ENCODE measurements at regions not wholly inside any gene's neighbourhood (a gene's known extent, or its start where the extent isn't known, plus 50 kb on each side); places are given as distances from the start of the nearest gene placed in this dataset.

GRCh38 chr9:19920401-19920800 is 131.6 kb upstream of the SLC24A2 start:
- Histone ChIP-seq H3K9me3 (ENCODE audit: low read depth) (no peaks in the 10 kb centered on the region), H3K36me3 (no peaks in the 10 kb centered on the region), H3K27ac (no peak overlapping the region), H3K4me3 (no peak overlapping the region), H3K4me1 (ENCODE audit: low read depth) (no peaks in the 10 kb centered on the region), H3K27me3 (peaks cover 8% of the 10 kb centered on the region)
- no peak for DNase-seq (ENCODE audit: low read depth in 1 of 2, low spot score in 1 of 2)
- TF ChIP-seq CTCF (IDR thresholded peaks at IDR 0.05; ENCODE audit: low read depth, low read length), result no peak

- Histone ChIP-seq H3K27ac (no peak overlapping the region), H3K4me1 (ENCODE audit: low read depth) (no peaks in the 10 kb centered on the region), H3K36me3 (no peaks in the 10 kb centered on the region), H3K4me3 (no peak overlapping the region), H3K27me3 (no peaks in the 10 kb centered on the region), H3K9me3 (ENCODE audit: low read depth) (no peaks in the 10 kb centered on the region)
- TF ChIP-seq CTCF (IDR thresholded peaks at IDR 0.05; ENCODE audit: low read depth, low read length), result no peak
- no peak for DNase-seq (ENCODE audit: low read depth in 1 of 2, low spot score in 1 of 2)
Observed at GRCh38 chr9:19918630-19919029, 129.8 kb upstream of the SLC24A2 start.

- TF ChIP-seq CTCF (IDR thresholded peaks at IDR 0.05; ENCODE audit: low read depth, low read length), result no peak
- H3K36me3 ChIP-seq, result no peaks in the 10 kb centered on the region
- no peak overlapping the region for H3K4me3 ChIP-seq
- no peak for DNase-seq (ENCODE audit: low read depth in 1 of 2, low spot score in 1 of 2)
- no peaks in the 10 kb centered on the region for H3K27me3 ChIP-seq
- H3K4me1 ChIP-seq (ENCODE audit: low read depth), result no peaks in the 10 kb centered on the region
- no peak overlapping the region for H3K27ac ChIP-seq
- H3K9me3 ChIP-seq (ENCODE audit: low read depth), result no peaks in the 10 kb centered on the region
Observed at GRCh38 chr9:19914044-19914443, 125.2 kb upstream of the SLC24A2 start.

GRCh38 chr9:19913151-19913550 is 124.3 kb upstream of the SLC24A2 start:
- Histone ChIP-seq H3K27me3 (no peaks in the 10 kb centered on the region), H3K36me3 (no peaks in the 10 kb centered on the region), H3K27ac (no peak overlapping the region), H3K9me3 (ENCODE audit: low read depth) (no peaks in the 10 kb centered on the region), H3K4me1 (ENCODE audit: low read depth) (no peaks in the 10 kb centered on the region), H3K4me3 (no peak overlapping the region)
- TF ChIP-seq CTCF (IDR thresholded peaks at IDR 0.05; ENCODE audit: low read depth, low read length), result no peak
- DNase-seq (ENCODE audit: low read depth in 1 of 2, low spot score in 1 of 2), result no peak

- H3K4me1 ChIP-seq (ENCODE audit: low read depth), result no peaks in the 10 kb centered on the region
- no peak for DNase-seq (ENCODE audit: low read depth in 1 of 2, low spot score in 1 of 2)
- H3K4me3 ChIP-seq, result no peak overlapping the region
- H3K27ac ChIP-seq, result no peak overlapping the region
- no peaks in the 10 kb centered on the region for H3K36me3 ChIP-seq
- H3K27me3 ChIP-seq, result no peaks in the 10 kb centered on the region
- TF ChIP-seq CTCF (IDR thresholded peaks at IDR 0.05; ENCODE audit: low read depth, low read length), result no peak
- no peaks in the 10 kb centered on the region for H3K9me3 ChIP-seq (ENCODE audit: low read depth)
Observed at GRCh38 chr9:19903076-19903475, 114.2 kb upstream of the SLC24A2 start.

GRCh38 chr9:19901586-19901985 is 112.7 kb upstream of the SLC24A2 start:
- no peak for TF ChIP-seq CTCF (IDR thresholded peaks at IDR 0.05; ENCODE audit: low read depth, low read length)

More at GRCh38 chr9:19901586-19901985, 112.7 kb upstream of the SLC24A2 start:
- H3K4me1 ChIP-seq (ENCODE audit: low read depth), result no peaks in the 10 kb centered on the region
- H3K27me3 ChIP-seq, result no peaks in the 10 kb centered on the region
- no peaks in the 10 kb centered on the region for H3K9me3 ChIP-seq (ENCODE audit: low read depth)
- no peak overlapping the region for H3K27ac ChIP-seq
- DNase-seq (ENCODE audit: low read depth in 1 of 2, low spot score in 1 of 2), result no peak
- H3K4me3 ChIP-seq, result no peak overlapping the region
- H3K36me3 ChIP-seq, result no peaks in the 10 kb centered on the region
